Loucy (cell line): ENCODE measurements at regions not wholly inside any gene's neighbourhood (a gene's known extent, or its start where the extent isn't known, plus 50 kb on each side); places are given as distances from the start of the nearest gene placed in this dataset.

Experiments
- EZH2phosphoT487 ChIP-seq: fragments of 200-600 bp; IDR thresholded peaks from 2 replicates; pipeline ENCODE4 v1.6.1; 2018; ENCODE audit warnings: antibody characterized with exemption, mild to moderate bottlenecking, moderate library complexity, borderline replicate concordance
- TF ChIP-seq, protein P1 (sequence below): fragments of 200-600 bp; sonication (generic); conservative IDR thresholded peaks from 2 replicates; pipeline ENCODE4 v1.5.1; 2014; ENCODE audit warnings: mild to moderate bottlenecking, antibody characterized with exemption, low read length

GRCh38 chr5:6315580-6315979 lies 62.8 kb downstream of the MED10 start:
- TF ChIP-seq, protein P1, sequence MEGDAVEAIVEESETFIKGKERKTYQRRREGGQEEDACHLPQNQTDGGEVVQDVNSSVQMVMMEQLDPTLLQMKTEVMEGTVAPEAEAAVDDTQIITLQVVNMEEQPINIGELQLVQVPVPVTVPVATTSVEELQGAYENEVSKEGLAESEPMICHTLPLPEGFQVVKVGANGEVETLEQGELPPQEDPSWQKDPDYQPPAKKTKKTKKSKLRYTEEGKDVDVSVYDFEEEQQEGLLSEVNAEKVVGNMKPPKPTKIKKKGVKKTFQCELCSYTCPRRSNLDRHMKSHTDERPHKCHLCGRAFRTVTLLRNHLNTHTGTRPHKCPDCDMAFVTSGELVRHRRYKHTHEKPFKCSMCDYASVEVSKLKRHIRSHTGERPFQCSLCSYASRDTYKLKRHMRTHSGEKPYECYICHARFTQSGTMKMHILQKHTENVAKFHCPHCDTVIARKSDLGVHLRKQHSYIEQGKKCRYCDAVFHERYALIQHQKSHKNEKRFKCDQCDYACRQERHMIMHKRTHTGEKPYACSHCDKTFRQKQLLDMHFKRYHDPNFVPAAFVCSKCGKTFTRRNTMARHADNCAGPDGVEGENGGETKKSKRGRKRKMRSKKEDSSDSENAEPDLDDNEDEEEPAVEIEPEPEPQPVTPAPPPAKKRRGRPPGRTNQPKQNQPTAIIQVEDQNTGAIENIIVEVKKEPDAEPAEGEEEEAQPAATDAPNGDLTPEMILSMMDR: no peak
- TF ChIP-seq EZH2phosphoT487: no peak
